Endothelial cell of umbilical vein (primary cell): ENCODE measurements at regions not wholly inside any gene's neighbourhood (a gene's known extent, or its start where the extent isn't known, plus 50 kb on each side); places are given as distances from the start of the nearest gene placed in this dataset.

Experiments
- BruUV-seq: library from RNA; stranded (reverse); fragments of 400-500 nt; replicated peaks from 2 replicates; lab custom pipeline; 2021; lab: Mats Ljungman, UMichigan
- CTCF ChIA-PET: fragments of 300-600, 350-600 bp; sonication (Branson Sonifier 250); formaldehyde crosslinking; loops from one replicate; lab custom pipeline; 2021; ENCODE audit warnings: antibody characterized with exemption, inconsistent platforms; lab: Charles Lee
- POLR2A ChIA-PET: fragments of 300-600, 350-600 bp; sonication (Branson Sonifier 250); formaldehyde crosslinking; loops from one replicate; lab custom pipeline; 2021; ENCODE audit warnings: antibody characterized with exemption, inconsistent platforms; lab: Charles Lee
- DNase-seq: peaks from one replicate; pipeline ENCODE4 v3.0.0-alpha.2; 2011; ENCODE audit warnings: low read depth, low spot score
- FAIRE-seq: peaks from 2 replicates; lab custom pipeline; 2011; peaks lifted over from hg19 to GRCh38; lab: Jason Lieb, UNC
- H2AFZ ChIP-seq: 2 replicates; pipeline ENCODE4 v1.6.0; 2012; ENCODE audit warnings: low read depth, low read length, control low read depth, inconsistent platforms
- H3K27ac ChIP-seq: 2 replicates; pipeline ENCODE4 v1.5.1; 2011; ENCODE audit warnings: low read depth, mild to moderate bottlenecking, control low read depth, low read length, moderate library complexity; ENCODE audit not compliant: insufficient read depth
- H3K27me3 ChIP-seq, 2 experiments: 2 replicates each; pipeline versions ENCODE4 v1.6.0 to v1.6.1; 2011; ENCODE audit warnings: low read length in 2 of 2, mixed read lengths in 1 of 2; ENCODE audit not compliant: control insufficient read depth in 2 of 2, insufficient read depth in 2 of 2
- H3K36me3 ChIP-seq, 2 experiments: 2 replicates in 1 of 2; 3 replicates in 1 of 2; pipeline ENCODE4 v1.5.1; 2011; ENCODE audit warnings: low read length in 2 of 2, mild to moderate bottlenecking in 1 of 2, moderate library complexity in 1 of 2; ENCODE audit not compliant: control insufficient read depth in 2 of 2, insufficient read depth in 2 of 2; ENCODE audit errors: extremely low read depth in 1 of 2
- H3K4me1 ChIP-seq: 3 replicates; pipeline ENCODE4 v1.5.1; 2011; ENCODE audit warnings: mild to moderate bottlenecking, low read length; ENCODE audit not compliant: control insufficient read depth, insufficient read depth; ENCODE audit errors: extremely low read depth
- H3K4me2 ChIP-seq: 2 replicates; pipeline ENCODE4 v1.6.1; 2011; ENCODE audit warnings: low read length, control low read depth, mixed read lengths; ENCODE audit not compliant: insufficient read depth
- H3K4me3 ChIP-seq, 3 experiments: fragments of 200-600 bp in 1 of 3; sonication (generic), shearing (Covaris generic) in 1 of 3; replicated peaks in 1 of 3; 2 replicates each; pipeline ENCODE4 v1.5.1; 2011 to 2016; ENCODE audit warnings: control low read depth in 3 of 3, low read length in 3 of 3, mild to moderate bottlenecking in 2 of 3, inconsistent platforms in 1 of 3, low read depth in 1 of 3, moderate library complexity in 1 of 3; ENCODE audit not compliant: insufficient read depth in 1 of 3
- H3K79me2 ChIP-seq: 2 replicates; pipeline ENCODE4 v1.6.0; 2012; ENCODE audit warnings: low read length, inconsistent platforms; ENCODE audit not compliant: control insufficient read depth, insufficient read depth
- H3K9ac ChIP-seq: replicated peaks from 2 replicates; pipeline ENCODE3; 2011; ENCODE audit warnings: low read length, control low read depth; ENCODE audit not compliant: insufficient read depth; ENCODE audit errors: extremely low read depth
- H3K9me1 ChIP-seq: replicated peaks from 3 replicates; pipeline ENCODE4 v1.6.0; 2011; ENCODE audit warnings: mild to moderate bottlenecking, low read length; ENCODE audit not compliant: control insufficient read depth, insufficient read depth; ENCODE audit errors: extremely low read depth
- H3K9me3 ChIP-seq: replicated peaks from 2 replicates; pipeline ENCODE4 v1.5.1; 2012; ENCODE audit warnings: low read length, inconsistent platforms; ENCODE audit not compliant: control insufficient read depth, insufficient read depth
- H4K20me1 ChIP-seq: replicated peaks from 2 replicates; pipeline ENCODE3; 2011; ENCODE audit warnings: mild to moderate bottlenecking, low read length; ENCODE audit not compliant: control insufficient read depth, insufficient read depth; ENCODE audit errors: extremely low read depth
- EZH2 ChIP-seq: IDR thresholded peaks from 2 replicates; pipeline ENCODE4 v1.6.1; 2012; ENCODE audit warnings: borderline replicate concordance, low read depth, mild to moderate bottlenecking, moderate library complexity, low read length, inconsistent platforms; ENCODE audit not compliant: severe bottlenecking
- FOS ChIP-seq: IDR thresholded peaks from 2 replicates; pipeline ENCODE4 v1.6.1; 2011; ENCODE audit warnings: mild to moderate bottlenecking, low read length, moderate library complexity, borderline replicate concordance; ENCODE audit not compliant: insufficient read depth
- GATA2 ChIP-seq: IDR thresholded peaks from 2 replicates; pipeline ENCODE4 v1.7.0; 2011; ENCODE audit warnings: low read depth, mild to moderate bottlenecking, moderate library complexity, mixed read lengths, low read length; ENCODE audit not compliant: insufficient read length, insufficient read depth
- JUN ChIP-seq: IDR thresholded peaks from 2 replicates; pipeline ENCODE4 v1.6.1; 2011; ENCODE audit warnings: borderline replicate concordance, low read depth; ENCODE audit not compliant: insufficient read length, insufficient read depth
- MYC ChIP-seq: IDR thresholded peaks from one replicate; pipeline ENCODE4 v1.6.1; 2011; ENCODE audit warnings: mild to moderate bottlenecking, low read depth, low read length
- POLR2A ChIP-seq: IDR thresholded peaks from 2 replicates; pipeline ENCODE4 v1.6.1; 2012; ENCODE audit warnings: low read depth, mild to moderate bottlenecking, control low read depth, low read length
- POLR2AphosphoS5 ChIP-seq: IDR thresholded peaks from 2 replicates; pipeline ENCODE4 v1.6.1; 2012; ENCODE audit warnings: low read depth, mild to moderate bottlenecking, control low read depth, low read length, moderate library complexity; ENCODE audit not compliant: insufficient read depth
- dilution Hi-C: fragments of 300-500 bp; cut with MboI; formaldehyde crosslinking; loops from one replicate; pipeline ENCODE4 v1.15.0; 2019; ENCODE audit warnings: low sequenced_read_pairs; ENCODE audit not compliant: extremely low pct_ligation_motif_present
- intact Hi-C: fragments of 100-400 bp; cut with micrococcal nuclease; formaldehyde crosslinking; loops from one replicate; pipeline ENCODE4 v1.10.0; 2022
- TF ChIP-seq, protein P1 (sequence below): IDR thresholded peaks from 2 replicates; pipeline ENCODE4 v1.6.1; 2011; ENCODE audit not compliant: insufficient read depth, insufficient read length
- TF ChIP-seq, protein P2 (sequence below), 2 donors: IDR thresholded peaks; 1 replicate in 1 of 2; 2 replicates in 1 of 2; pipeline ENCODE4 v1.5.1; 2011; ENCODE audit warnings: low read length in 2 of 2, mild to moderate bottlenecking in 2 of 2, moderate library complexity in 2 of 2, control low read depth in 1 of 2, inconsistent platforms in 1 of 2, low read depth in 1 of 2; ENCODE audit not compliant: insufficient read depth in 1 of 2; ENCODE audit errors: extremely low read depth in 1 of 2

DNA sequence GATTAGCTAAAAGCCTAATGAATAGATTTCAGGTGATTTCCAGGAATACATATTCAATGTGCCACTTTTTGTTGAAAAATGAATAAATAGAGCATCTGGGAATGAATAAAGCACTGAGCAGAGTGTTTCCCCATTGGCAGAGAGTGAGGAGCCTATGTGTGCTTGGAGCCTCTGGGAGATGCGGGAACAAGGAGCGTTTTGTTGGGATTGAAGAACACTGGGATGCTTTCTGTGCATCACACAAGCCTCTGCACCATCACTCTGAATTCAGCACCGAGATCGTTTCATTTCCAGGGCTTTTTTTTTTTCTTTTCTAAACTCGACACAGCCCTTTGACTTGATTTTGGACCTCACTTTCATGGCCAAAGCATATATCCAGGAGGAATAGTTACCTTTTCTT is 111.4 kb downstream of the BAMBI start:
- Histone ChIP-seq H3K27me3 (peaks cover 8 to 22% of the 10 kb centered on the region in 2 experiments), H3K27ac (no peak overlapping the region), H3K9ac (no peak overlapping the region), H3K4me1 (no peaks in the 10 kb centered on the region), H3K9me1 (no peaks in the 10 kb centered on the region), H3K4me3 (no peak overlapping the region), H4K20me1 (no peaks in the 10 kb centered on the region), H2AFZ (no peak overlapping the region), H3K36me3 (no peaks in the 10 kb centered on the region), H3K79me2 (no peaks in the 10 kb centered on the region), H3K4me2 (no peak overlapping the region), H3K9me3 (no peaks in the 10 kb centered on the region)
- TF ChIP-seq EZH2 (no peak), JUN (no peak), POLR2AphosphoS5 (no peak), FOS (no peak), GATA2 (no peak), POLR2A (no peak), MYC (no peak)
- TF ChIP-seq, protein P1, sequence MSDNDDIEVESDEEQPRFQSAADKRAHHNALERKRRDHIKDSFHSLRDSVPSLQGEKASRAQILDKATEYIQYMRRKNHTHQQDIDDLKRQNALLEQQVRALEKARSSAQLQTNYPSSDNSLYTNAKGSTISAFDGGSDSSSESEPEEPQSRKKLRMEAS = no peak
- TF ChIP-seq, protein P2, sequence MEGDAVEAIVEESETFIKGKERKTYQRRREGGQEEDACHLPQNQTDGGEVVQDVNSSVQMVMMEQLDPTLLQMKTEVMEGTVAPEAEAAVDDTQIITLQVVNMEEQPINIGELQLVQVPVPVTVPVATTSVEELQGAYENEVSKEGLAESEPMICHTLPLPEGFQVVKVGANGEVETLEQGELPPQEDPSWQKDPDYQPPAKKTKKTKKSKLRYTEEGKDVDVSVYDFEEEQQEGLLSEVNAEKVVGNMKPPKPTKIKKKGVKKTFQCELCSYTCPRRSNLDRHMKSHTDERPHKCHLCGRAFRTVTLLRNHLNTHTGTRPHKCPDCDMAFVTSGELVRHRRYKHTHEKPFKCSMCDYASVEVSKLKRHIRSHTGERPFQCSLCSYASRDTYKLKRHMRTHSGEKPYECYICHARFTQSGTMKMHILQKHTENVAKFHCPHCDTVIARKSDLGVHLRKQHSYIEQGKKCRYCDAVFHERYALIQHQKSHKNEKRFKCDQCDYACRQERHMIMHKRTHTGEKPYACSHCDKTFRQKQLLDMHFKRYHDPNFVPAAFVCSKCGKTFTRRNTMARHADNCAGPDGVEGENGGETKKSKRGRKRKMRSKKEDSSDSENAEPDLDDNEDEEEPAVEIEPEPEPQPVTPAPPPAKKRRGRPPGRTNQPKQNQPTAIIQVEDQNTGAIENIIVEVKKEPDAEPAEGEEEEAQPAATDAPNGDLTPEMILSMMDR (IDR thresholded peaks at IDR 0.05; ENCODE audit: extremely low read depth in 1 of 2, insufficient read depth in 1 of 2, low read depth in 1 of 2, low read length in 2 of 2) = no peak
- FAIRE-seq (no peak), DNase-seq (no peak)
- CTCF ChIA-PET = no interaction called here
- dilution Hi-C loops = no loop called here
- BruUV-seq = no TSS peak
- POLR2A ChIA-PET = no interaction called here
- intact Hi-C loops = no loop called here
